ENCODE measurements at regions not wholly inside any gene's neighbourhood (a gene's known extent, or its start where the extent isn't known, plus 50 kb on each side); places are given as distances from the start of the nearest gene placed in this dataset.

DNA sequence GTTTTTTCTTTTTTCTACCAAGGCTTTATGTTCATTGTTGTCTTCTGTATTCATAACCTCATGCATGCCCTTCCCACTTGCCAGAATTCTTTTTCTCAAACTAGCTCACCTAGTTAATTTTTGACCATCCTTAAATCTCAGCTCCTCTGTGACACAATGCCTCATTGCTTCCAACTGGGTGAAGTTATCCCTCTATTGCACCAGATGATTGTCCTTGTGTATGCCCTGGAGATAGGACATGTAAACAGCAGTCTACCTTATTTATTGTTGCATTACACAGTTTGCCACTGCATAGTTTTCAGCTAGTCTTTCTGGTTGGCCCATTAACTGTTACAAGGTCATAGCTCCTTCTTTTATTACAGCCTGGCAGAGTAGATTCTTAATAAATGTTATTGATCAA lies 763.1 kb upstream of the COBL start:
- Histone ChIP-seq H3K36me3 (ENCODE audit: control insufficient read depth in 2 of 4, insufficient read depth in 4 of 4, low read length in 3 of 4) (no peaks in the 10 kb centered on the region), H3K4me3 (ENCODE audit: extremely low read depth in 1 of 4, insufficient read depth in 2 of 4, low read depth in 3 of 4, low read length in 4 of 4) (no peak overlapping the region)

More for the DNA sequence above, 763.1 kb upstream of the COBL start:
- TF ChIP-seq KDM1A (IDR thresholded peaks at IDR 0.05; ENCODE audit: borderline replicate concordance, low read length) (no peak), HDAC6 (IDR thresholded peaks at IDR 0.05; ENCODE audit: low read depth, low read length) (no peak), FOSL1 (IDR thresholded peaks at IDR 0.05; ENCODE audit: insufficient read depth, low read depth, low read length) (no peak), TBP (IDR thresholded peaks at IDR 0.05; ENCODE audit: low read depth, low read length) (no peak), ZNF274 (IDR thresholded peaks at IDR 0.05; ENCODE audit: borderline replicate concordance, extremely low read depth, low read length) (no peak), RAD21 (IDR thresholded peaks at IDR 0.05 in 1 of 2, conservative IDR thresholded peaks at IDR 0.05 in 1 of 2; ENCODE audit: low read depth in 2 of 2, low read length in 2 of 2) (no peak), NANOG (IDR thresholded peaks at IDR 0.05; ENCODE audit: insufficient read depth, low read depth, low read length, poor library complexity, severe bottlenecking) (no peak)
- TF ChIP-seq, protein P1, sequence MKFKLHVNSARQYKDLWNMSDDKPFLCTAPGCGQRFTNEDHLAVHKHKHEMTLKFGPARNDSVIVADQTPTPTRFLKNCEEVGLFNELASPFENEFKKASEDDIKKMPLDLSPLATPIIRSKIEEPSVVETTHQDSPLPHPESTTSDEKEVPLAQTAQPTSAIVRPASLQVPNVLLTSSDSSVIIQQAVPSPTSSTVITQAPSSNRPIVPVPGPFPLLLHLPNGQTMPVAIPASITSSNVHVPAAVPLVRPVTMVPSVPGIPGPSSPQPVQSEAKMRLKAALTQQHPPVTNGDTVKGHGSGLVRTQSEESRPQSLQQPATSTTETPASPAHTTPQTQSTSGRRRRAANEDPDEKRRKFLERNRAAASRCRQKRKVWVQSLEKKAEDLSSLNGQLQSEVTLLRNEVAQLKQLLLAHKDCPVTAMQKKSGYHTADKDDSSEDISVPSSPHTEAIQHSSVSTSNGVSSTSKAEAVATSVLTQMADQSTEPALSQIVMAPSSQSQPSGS (IDR thresholded peaks at IDR 0.05; ENCODE audit: low read length): no peak
- TF ChIP-seq, protein P2, sequence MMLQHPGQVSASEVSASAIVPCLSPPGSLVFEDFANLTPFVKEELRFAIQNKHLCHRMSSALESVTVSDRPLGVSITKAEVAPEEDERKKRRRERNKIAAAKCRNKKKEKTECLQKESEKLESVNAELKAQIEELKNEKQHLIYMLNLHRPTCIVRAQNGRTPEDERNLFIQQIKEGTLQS (IDR thresholded peaks at IDR 0.05; ENCODE audit: insufficient read depth, low read depth, low read length): no peak
- H3K9me3 ChIP-seq (ENCODE audit: insufficient read depth in 2 of 2, low read depth in 1 of 2, low read length in 1 of 2): no peaks in the 10 kb centered on the region
- no peak overlapping the region for H2AK5ac ChIP-seq (ENCODE audit: low read depth, low read length)
- no peak overlapping the region for H2AFZ ChIP-seq (ENCODE audit: low read length)
- no peak overlapping the region for H3K18ac ChIP-seq (ENCODE audit: extremely low read depth, low read length)
- H3K23ac ChIP-seq (ENCODE audit: insufficient read length): no peak overlapping the region
- no peak overlapping the region for H3K27ac ChIP-seq (ENCODE audit: low read depth, low read length)
- H3K4me2 ChIP-seq (ENCODE audit: insufficient read depth in 1 of 2, low read depth in 2 of 2, low read length in 2 of 2): no peak overlapping the region
- H4K5ac ChIP-seq (ENCODE audit: insufficient read length, low read depth, low read length): no peak overlapping the region
- H4K8ac ChIP-seq (ENCODE audit: extremely low read depth, insufficient read depth, low read length): no peak overlapping the region
- H3K4ac ChIP-seq (replicated peaks; ENCODE audit: insufficient read length, low read depth, low read length): no peak overlapping the region
- FAIRE-seq: no peak
- H3K79me2 ChIP-seq (ENCODE audit: control insufficient read depth in 1 of 2, insufficient read depth in 2 of 2, low read length in 2 of 2): no peaks in the 10 kb centered on the region
- no peak overlapping the region for H4K91ac ChIP-seq (replicated peaks; ENCODE audit: insufficient read length, low read length)
- H3K27me3 ChIP-seq (replicated peaks in 1 of 4; ENCODE audit: control insufficient read depth in 3 of 4, extremely low read depth in 1 of 4, insufficient read depth in 3 of 4, low read length in 3 of 4): no peaks in the 10 kb centered on the region
- H2BK15ac ChIP-seq (ENCODE audit: low read length): no peak overlapping the region
- no peak overlapping the region for H2BK12ac ChIP-seq (ENCODE audit: low read depth, low read length)
- H2BK20ac ChIP-seq (ENCODE audit: low read length): no peak overlapping the region
- H2BK120ac ChIP-seq (replicated peaks; ENCODE audit: low read depth, low read length): no peak overlapping the region
- CTCF ChIA-PET (ENCODE audit: partially characterized antibody): interaction anchor here (1.2 kb wide), 1 partner anchor 10 kb away, joined by 4 read pairs; no protein-coding TSS in a partner anchor
- no peaks in the 10 kb centered on the region for H4K20me1 ChIP-seq (replicated peaks in 1 of 2; ENCODE audit: control insufficient read depth in 1 of 2, insufficient read depth in 2 of 2, low read length in 2 of 2)
- no peaks in the 10 kb centered on the region for H3K79me1 ChIP-seq (ENCODE audit: low read depth, low read length)
- no peaks in the 10 kb centered on the region for H3K23me2 ChIP-seq (ENCODE audit: low read depth, low read length)
- POLR2A ChIA-PET (ENCODE audit: partially characterized antibody): no interaction called here
- no peaks in the 10 kb centered on the region; a peak in 1 of 7 replicates for H3K4me1 ChIP-seq (replicated peaks in 1 of 4; ENCODE audit: control insufficient read depth in 3 of 4, insufficient read depth in 4 of 4, low read length in 3 of 4)
- no peak overlapping the region for H2BK5ac ChIP-seq (ENCODE audit: low read depth, low read length)
- no peak overlapping the region for H3K14ac ChIP-seq (ENCODE audit: insufficient read length)
- H3K9ac ChIP-seq (replicated peaks in 1 of 4; ENCODE audit: extremely low read depth in 1 of 4, low read depth in 3 of 4, low read length in 3 of 4): no peak overlapping the region
- no peak for DNase-seq (ENCODE audit: low read depth in 1 of 2, low spot score in 2 of 2)
- no peak overlapping the region for H3K56ac ChIP-seq (replicated peaks; ENCODE audit: insufficient read length, low read depth, low read length)

Measured in H1 (cell line).